ENCODE measurements at regions not wholly inside any gene's neighbourhood (a gene's known extent, or its start where the extent isn't known, plus 50 kb on each side); places are given as distances from the start of the nearest gene placed in this dataset.

DNA sequence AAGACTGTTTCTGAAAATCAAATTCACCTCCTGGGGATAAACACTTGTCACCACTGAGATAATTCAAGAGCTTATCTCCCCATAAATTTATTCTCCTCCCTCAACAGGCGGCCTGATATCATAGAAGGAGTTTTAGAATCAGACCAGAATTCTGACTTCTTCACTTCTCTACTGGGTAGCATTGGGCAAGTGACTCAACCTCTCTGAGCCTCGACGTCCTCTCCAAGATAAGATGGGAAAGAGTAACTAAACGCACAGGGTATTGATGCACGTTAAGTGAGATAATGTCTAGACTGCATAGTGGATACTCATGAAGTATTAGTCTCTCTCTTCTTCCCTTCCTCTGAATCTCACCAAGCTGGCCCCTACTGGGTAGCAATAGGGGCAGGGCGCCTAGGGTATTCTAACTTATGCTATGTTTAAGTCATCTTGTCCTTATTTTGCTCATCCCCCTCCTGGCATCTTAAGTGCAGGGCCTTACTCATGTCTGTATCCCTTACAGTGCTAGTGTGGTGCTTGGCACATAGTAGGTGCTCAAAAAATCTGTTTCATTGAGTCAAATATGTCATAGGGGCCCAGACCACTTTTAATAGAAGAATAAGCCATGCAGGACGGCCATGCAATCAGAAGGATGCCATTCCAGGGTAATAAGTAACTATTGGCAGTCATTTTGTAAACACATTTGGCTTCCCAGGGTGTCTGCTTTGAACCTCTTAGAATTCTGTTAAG lies 476.4 kb upstream of the CCL2 start:
- Histone ChIP-seq H3K9ac (ENCODE audit: low read length in 3 of 3) (no peak overlapping the region), H3K4me3 (ENCODE audit: low read length in 3 of 3) (no peak overlapping the region), H3K9me3 (ENCODE audit: control insufficient read depth in 2 of 3, insufficient read depth in 1 of 3, low read length in 3 of 3) (no peaks in the 10 kb centered on the region), H3K36me3 (ENCODE audit: control insufficient read depth in 2 of 3, insufficient read depth in 3 of 3, low read length in 3 of 3) (no peaks in the 10 kb centered on the region), H3K27ac (ENCODE audit: low read depth in 2 of 2, low read length in 2 of 2) (no peak overlapping the region), H3K4me1 (ENCODE audit: control insufficient read depth in 2 of 3, insufficient read depth in 2 of 3, low read depth in 1 of 3, low read length in 3 of 3) (no peaks in the 10 kb centered on the region), H3K27me3 (ENCODE audit: control insufficient read depth, insufficient read depth, low read length) (no peaks in the 10 kb centered on the region)
- intact Hi-C loops (cut with DNase I), result no loop called here
- DNase-seq (no peak), FAIRE-seq (no peak)
- TF ChIP-seq, protein P1, sequence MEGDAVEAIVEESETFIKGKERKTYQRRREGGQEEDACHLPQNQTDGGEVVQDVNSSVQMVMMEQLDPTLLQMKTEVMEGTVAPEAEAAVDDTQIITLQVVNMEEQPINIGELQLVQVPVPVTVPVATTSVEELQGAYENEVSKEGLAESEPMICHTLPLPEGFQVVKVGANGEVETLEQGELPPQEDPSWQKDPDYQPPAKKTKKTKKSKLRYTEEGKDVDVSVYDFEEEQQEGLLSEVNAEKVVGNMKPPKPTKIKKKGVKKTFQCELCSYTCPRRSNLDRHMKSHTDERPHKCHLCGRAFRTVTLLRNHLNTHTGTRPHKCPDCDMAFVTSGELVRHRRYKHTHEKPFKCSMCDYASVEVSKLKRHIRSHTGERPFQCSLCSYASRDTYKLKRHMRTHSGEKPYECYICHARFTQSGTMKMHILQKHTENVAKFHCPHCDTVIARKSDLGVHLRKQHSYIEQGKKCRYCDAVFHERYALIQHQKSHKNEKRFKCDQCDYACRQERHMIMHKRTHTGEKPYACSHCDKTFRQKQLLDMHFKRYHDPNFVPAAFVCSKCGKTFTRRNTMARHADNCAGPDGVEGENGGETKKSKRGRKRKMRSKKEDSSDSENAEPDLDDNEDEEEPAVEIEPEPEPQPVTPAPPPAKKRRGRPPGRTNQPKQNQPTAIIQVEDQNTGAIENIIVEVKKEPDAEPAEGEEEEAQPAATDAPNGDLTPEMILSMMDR (IDR thresholded peaks at IDR 0.05; ENCODE audit: borderline replicate concordance, extremely low read depth, insufficient read depth), result no peak

DNA sequence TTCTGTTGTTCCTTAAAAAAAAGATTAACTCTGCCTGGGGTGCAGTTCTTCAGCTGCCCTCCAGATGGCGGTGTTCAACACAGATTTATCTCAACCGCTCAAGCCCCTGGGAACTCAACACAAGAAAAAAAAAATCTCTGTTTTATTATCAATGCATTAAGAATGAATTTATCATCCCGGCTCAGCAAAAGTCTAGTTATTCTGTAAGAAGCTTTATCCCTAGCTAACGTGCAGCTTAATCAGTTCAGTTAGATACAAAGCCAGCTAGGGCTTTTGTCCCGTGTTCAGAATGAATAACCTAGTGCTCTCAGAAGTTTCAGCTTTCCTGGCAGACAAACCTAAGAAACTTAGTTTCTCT lies 475.9 kb upstream of the CCL2 start:
- Histone ChIP-seq H3K4me1 (ENCODE audit: control insufficient read depth in 2 of 3, insufficient read depth in 2 of 3, low read depth in 1 of 3, low read length in 3 of 3) (no peaks in the 10 kb centered on the region), H3K27me3 (ENCODE audit: control insufficient read depth, insufficient read depth, low read length) (no peaks in the 10 kb centered on the region), H3K9me3 (ENCODE audit: control insufficient read depth in 2 of 3, insufficient read depth in 1 of 3, low read length in 3 of 3) (no peaks in the 10 kb centered on the region), H3K27ac (ENCODE audit: low read depth in 2 of 2, low read length in 2 of 2) (no peak overlapping the region), H3K36me3 (ENCODE audit: control insufficient read depth in 2 of 3, insufficient read depth in 3 of 3, low read length in 3 of 3) (no peaks in the 10 kb centered on the region), H3K4me3 (ENCODE audit: low read length in 3 of 3) (no peak overlapping the region), H3K9ac (ENCODE audit: low read length in 3 of 3) (no peak overlapping the region)
- TF ChIP-seq, protein P1 (IDR thresholded peaks at IDR 0.05; ENCODE audit: borderline replicate concordance, extremely low read depth, insufficient read depth), result peak; percentile 94
- DNase-seq (peak in 4 of 5 donors; percentile 62 to 84 (median 72)), FAIRE-seq (peak; percentile 94)
- intact Hi-C loops (cut with DNase I), result no loop called here

DNA sequence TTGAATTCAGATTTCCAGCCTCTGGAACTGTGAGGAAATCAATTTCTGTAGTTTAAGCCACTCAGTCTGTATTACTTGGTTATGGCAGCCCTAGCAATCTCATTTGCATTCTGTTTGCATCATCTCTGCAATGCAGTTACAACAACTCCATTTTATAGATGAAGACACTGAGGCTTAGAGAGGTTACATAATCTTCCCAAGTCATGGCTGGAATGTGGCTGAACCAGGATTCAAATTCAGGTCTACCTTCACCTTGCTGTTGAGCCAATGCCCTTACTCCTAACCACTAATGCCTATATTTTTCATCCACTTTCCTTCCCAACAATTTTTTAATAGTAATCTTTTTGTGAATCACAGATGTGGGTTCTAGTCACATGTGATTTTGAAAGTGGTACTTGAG lies 469.8 kb upstream of the CCL2 start:
- DNase-seq (no peak), FAIRE-seq (no peak)
- TF ChIP-seq, protein P1 (IDR thresholded peaks at IDR 0.05; ENCODE audit: borderline replicate concordance, extremely low read depth, insufficient read depth), result no peak
- no peak overlapping the region for H3K4me3 ChIP-seq (ENCODE audit: low read length in 3 of 3)
- no peak overlapping the region for H3K9ac ChIP-seq (ENCODE audit: low read length in 3 of 3)
- no peaks in the 10 kb centered on the region for H3K27me3 ChIP-seq (ENCODE audit: control insufficient read depth, insufficient read depth, low read length)
- no peaks in the 10 kb centered on the region for H3K9me3 ChIP-seq (ENCODE audit: control insufficient read depth in 2 of 3, insufficient read depth in 1 of 3, low read length in 3 of 3)
- no peaks in the 10 kb centered on the region for H3K36me3 ChIP-seq (ENCODE audit: control insufficient read depth in 2 of 3, insufficient read depth in 3 of 3, low read length in 3 of 3)
- H3K4me1 ChIP-seq (ENCODE audit: control insufficient read depth in 2 of 3, insufficient read depth in 2 of 3, low read depth in 1 of 3, low read length in 3 of 3), result no peaks in the 10 kb centered on the region
- intact Hi-C loops (cut with DNase I), result no loop called here
- no peak overlapping the region for H3K27ac ChIP-seq (ENCODE audit: low read depth in 2 of 2, low read length in 2 of 2)

DNA sequence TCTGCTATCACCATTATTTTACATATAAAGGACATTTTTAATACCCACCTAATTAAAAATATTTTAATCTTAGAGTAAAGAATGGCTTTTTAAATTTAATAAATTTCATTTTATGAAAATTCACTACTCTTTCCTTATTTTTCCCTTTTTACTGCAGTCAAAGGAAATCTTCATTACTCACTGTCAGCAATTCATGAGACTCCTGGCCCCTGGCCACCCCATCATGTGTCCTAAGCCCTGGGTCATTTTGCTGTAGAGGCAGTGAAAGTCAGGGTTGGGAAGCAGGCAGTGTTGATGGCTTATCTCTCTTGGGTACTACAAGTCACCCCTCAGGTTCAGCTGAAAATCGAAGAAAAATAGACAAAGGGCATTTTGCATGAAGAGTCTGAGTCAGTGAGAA lies 468.6 kb upstream of the CCL2 start:
- intact Hi-C loops (cut with DNase I), result no loop called here
- H3K27ac ChIP-seq (ENCODE audit: low read depth in 2 of 2, low read length in 2 of 2), result no peak overlapping the region
- H3K36me3 ChIP-seq (ENCODE audit: control insufficient read depth in 2 of 3, insufficient read depth in 3 of 3, low read length in 3 of 3), result no peaks in the 10 kb centered on the region
- H3K27me3 ChIP-seq (ENCODE audit: control insufficient read depth, insufficient read depth, low read length), result no peaks in the 10 kb centered on the region
- H3K4me1 ChIP-seq (ENCODE audit: control insufficient read depth in 2 of 3, insufficient read depth in 2 of 3, low read depth in 1 of 3, low read length in 3 of 3), result no peaks in the 10 kb centered on the region
- FAIRE-seq, result no peak
- H3K4me3 ChIP-seq (ENCODE audit: low read length in 3 of 3), result no peak overlapping the region
- H3K9me3 ChIP-seq (ENCODE audit: control insufficient read depth in 2 of 3, insufficient read depth in 1 of 3, low read length in 3 of 3), result no peaks in the 10 kb centered on the region
- H3K9ac ChIP-seq (ENCODE audit: low read length in 3 of 3), result no peak overlapping the region
- TF ChIP-seq, protein P1 (IDR thresholded peaks at IDR 0.05; ENCODE audit: borderline replicate concordance, extremely low read depth, insufficient read depth), result no peak
- no peak for DNase-seq

All from kidney (tissue), 13 donors.